Mammary epithelial cell (primary cell): ENCODE measurements at regions not wholly inside any gene's neighbourhood (a gene's known extent, or its start where the extent isn't known, plus 50 kb on each side); places are given as distances from the start of the nearest gene placed in this dataset.

Experiments
- EZH2 ChIP-seq: IDR thresholded peaks from 2 replicates; pipeline ENCODE4 v1.6.1; 2012; ENCODE audit warnings: low read length, inconsistent platforms, borderline replicate concordance
- TF ChIP-seq, protein P1 (sequence below), 2 donors: IDR thresholded peaks in 1 of 2; conservative IDR thresholded peaks in 1 of 2; 2 replicates each; pipeline ENCODE4 v1.5.1; 2011 to 2012; ENCODE audit warnings: inconsistent platforms in 2 of 2, low read length in 2 of 2, mild to moderate bottlenecking in 2 of 2, control low read depth in 1 of 2, low read depth in 1 of 2; ENCODE audit not compliant: insufficient read depth in 1 of 2; ENCODE audit errors: extremely low read depth in 1 of 2

- TF ChIP-seq, protein P1, sequence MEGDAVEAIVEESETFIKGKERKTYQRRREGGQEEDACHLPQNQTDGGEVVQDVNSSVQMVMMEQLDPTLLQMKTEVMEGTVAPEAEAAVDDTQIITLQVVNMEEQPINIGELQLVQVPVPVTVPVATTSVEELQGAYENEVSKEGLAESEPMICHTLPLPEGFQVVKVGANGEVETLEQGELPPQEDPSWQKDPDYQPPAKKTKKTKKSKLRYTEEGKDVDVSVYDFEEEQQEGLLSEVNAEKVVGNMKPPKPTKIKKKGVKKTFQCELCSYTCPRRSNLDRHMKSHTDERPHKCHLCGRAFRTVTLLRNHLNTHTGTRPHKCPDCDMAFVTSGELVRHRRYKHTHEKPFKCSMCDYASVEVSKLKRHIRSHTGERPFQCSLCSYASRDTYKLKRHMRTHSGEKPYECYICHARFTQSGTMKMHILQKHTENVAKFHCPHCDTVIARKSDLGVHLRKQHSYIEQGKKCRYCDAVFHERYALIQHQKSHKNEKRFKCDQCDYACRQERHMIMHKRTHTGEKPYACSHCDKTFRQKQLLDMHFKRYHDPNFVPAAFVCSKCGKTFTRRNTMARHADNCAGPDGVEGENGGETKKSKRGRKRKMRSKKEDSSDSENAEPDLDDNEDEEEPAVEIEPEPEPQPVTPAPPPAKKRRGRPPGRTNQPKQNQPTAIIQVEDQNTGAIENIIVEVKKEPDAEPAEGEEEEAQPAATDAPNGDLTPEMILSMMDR (conservative IDR thresholded peaks at IDR 0.05 in 1 of 2, IDR thresholded peaks at IDR 0.05 in 1 of 2; ENCODE audit: extremely low read depth in 1 of 2, insufficient read depth in 1 of 2, low read depth in 1 of 2, low read length in 2 of 2), result no peak
- no peak for TF ChIP-seq EZH2
These were observed 74.8 kb downstream of the IRX6 start for GRCh38 chr16:55398762-55399161.
